GM21390 (cell line): ENCODE measurements at regions not wholly inside any gene's neighbourhood (a gene's known extent, or its start where the extent isn't known, plus 50 kb on each side); places are given as distances from the start of the nearest gene placed in this dataset.
"Not testable (repeated sequence)": the region's sequence is repeated elsewhere in the genome, so short reads cannot be mapped to it uniquely, and the experiment has no call there.

Source experiments
- ATAC-seq: cut with Tn5 transposase; IDR thresholded peaks from one replicate; pipeline ENCODE4 v1.9.1; 2021; ENCODE audit not compliant: unreplicated experiment

- no peak for ATAC-seq
Observed at GRCh38 chr2:128642316-128642715, 323.6 kb upstream of the HS6ST1 start.

DNA sequence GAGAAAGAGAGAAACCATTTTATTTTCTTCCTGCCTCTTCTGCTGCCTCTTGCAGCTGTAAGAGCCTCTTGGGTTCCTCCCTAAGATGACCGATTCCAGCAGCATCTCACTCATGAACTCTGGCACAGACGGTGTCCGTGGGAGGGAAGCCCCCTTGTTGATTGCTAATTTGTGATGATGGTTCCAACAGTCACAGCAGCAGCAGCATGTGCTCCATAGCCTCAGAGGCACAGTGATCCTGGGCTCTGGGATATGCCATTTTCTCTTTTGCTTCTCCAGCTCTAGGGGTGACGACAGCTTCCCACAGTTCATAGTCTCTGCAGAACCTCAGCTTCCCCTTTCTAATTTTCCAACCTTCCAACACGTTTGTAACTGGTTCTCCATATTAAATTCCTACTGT is 324.2 kb upstream of the HS6ST1 start:
- no peak for ATAC-seq

DNA sequence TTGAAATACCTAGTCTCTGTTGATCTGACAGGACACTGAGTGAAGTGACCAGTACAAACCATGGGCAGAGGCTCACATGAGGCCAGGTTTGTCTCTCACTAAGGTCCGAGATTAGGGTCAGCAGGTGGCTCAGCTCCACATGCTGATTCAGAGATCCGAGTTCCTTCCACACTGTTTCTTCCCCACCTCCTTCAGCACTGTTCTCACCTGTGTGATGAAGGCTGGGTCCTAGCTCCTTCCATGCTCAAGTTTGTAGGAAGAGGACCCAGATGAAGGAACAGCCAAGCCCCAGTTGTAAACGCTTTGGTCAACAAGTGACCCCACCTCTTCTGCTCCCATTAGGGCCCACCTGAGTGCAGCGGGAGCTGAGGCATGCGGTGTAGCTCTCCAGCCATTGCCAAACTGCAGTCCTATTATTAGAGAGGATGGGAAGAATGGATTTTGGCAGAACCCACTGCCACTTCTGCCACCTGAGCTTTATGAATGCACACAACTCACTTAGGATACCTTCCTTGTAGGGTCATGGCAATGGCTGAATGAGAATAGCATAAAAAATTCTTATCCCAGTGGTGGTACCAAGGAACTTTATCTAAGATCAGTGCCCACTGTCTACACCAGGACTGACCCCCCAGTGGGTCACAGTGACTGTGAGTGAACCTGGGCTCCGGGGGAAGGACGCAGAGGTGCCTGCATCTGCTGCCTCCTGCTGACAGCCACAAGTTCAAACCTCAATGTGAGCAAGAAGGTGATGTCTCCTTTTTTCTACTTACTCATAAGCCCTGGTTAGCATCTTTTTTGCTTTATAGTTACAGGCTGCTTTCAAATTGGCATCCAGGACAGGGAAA is 324.8 kb upstream of the HS6ST1 start:
- ATAC-seq = no peak

DNA sequence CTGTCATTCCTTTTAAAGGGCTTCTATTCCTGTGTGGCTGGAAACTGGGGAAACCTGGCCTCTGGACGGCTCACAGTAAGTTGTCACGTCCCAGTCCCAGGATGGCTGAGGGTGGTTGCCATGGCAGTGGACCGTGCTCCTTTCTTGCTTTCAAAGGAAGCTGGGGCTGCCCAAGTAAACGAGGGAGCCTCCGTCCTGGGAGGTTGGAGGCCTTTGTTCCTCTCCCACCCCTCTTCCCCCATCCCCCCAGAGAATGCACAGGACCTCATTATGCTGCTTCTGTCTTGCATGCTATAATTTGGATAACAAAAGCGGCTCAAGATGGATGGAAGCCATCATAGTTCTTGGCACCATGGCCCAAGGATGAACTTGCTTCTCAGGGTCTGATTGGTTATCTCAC is 325.5 kb upstream of the HS6ST1 start:
- no peak for ATAC-seq

- ATAC-seq = no peak
Observed at GRCh38 chr2:128644718-128645256, 326.1 kb upstream of the HS6ST1 start.

- ATAC-seq = no peak
Observed at GRCh38 chr2:128645631-128646030, 327.0 kb upstream of the HS6ST1 start.

DNA sequence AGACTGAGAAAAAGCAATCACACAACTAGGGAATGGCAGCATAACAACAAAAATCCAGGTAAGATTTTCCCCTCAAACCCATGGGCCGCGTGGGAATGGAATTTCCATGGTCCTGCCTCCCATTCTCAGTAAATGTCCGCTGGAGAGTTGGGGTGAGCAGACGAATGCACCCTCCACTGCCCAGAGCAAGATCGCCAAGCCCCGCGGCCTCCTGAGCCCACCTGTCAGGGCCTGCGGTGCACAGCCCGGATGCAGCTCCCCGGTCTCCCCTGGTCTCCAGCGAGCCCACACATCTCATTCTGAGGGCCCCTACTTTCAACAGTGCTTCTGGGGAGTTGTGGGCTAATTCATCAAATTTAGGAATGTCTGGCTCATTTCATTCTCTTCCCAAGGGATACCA is 327.4 kb upstream of the HS6ST1 start:
- no peak for ATAC-seq

DNA sequence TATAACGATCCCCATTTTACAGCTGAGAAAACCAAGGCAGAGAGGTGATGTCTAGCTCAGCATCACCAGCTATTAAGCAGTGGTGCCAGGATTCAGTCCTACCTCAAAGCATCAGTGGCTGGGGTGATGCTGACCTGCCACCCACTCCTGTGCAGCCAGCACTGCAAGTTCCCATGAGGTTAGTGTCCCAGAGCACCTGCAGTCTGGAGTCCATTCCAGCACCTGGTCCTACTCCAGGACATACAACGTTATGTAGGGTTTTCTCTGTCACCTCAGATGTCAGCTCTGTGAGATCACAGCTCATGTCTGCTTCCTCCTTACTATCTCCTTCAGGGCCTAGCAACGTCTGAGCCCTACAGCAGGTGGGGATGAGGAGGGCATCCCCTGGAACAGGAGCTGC is 328.0 kb upstream of the HS6ST1 start:
- no peak for ATAC-seq

DNA sequence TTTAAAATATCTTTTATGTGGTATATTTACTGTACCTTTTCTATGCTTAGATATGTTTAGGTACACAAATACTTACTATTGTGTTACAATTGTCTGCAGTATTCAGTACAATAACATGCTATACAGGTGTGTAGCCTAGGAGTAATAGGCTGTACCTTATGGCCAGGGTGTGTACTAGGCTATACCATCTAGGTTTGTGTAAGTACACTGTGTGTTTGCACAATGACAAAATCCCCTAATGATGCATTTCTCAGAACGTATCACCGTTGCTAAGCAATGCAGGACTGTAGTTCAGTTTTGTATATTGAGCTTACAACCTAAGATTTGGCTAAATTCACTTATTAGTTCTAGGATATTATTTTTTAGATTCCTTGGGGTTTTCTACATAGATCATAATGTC is 332.3 kb upstream of the HS6ST1 start:
- no peak for ATAC-seq

- no peak for ATAC-seq
Observed at GRCh38 chr2:128654408-128654807, 335.7 kb upstream of the HS6ST1 start.

DNA sequence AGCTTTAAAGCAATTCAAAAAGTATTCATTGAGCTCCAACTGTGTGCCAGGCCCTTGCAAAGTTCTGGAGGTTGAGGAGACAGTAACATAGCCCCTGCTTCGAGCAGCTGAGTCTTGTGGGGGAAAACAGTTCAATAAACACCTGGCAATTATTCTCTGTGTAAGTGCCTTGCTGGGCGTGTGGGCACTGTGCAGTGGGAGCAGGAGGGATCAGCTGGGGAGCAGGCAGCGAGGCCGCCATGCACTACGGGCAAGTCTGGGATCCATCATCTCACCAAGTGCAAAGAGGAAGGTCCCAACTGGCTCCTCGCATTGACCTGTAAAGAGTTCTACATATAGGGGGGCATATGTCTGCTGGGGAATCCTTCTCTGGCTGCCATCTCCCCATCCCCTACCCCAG is 342.2 kb upstream of the HS6ST1 start:
- ATAC-seq = no peak

- ATAC-seq = no peak
Observed at GRCh38 chr2:128661311-128661710, 342.6 kb upstream of the HS6ST1 start.

- no peak for ATAC-seq
Observed at GRCh38 chr2:128662051-128662471, 343.4 kb upstream of the HS6ST1 start.

DNA sequence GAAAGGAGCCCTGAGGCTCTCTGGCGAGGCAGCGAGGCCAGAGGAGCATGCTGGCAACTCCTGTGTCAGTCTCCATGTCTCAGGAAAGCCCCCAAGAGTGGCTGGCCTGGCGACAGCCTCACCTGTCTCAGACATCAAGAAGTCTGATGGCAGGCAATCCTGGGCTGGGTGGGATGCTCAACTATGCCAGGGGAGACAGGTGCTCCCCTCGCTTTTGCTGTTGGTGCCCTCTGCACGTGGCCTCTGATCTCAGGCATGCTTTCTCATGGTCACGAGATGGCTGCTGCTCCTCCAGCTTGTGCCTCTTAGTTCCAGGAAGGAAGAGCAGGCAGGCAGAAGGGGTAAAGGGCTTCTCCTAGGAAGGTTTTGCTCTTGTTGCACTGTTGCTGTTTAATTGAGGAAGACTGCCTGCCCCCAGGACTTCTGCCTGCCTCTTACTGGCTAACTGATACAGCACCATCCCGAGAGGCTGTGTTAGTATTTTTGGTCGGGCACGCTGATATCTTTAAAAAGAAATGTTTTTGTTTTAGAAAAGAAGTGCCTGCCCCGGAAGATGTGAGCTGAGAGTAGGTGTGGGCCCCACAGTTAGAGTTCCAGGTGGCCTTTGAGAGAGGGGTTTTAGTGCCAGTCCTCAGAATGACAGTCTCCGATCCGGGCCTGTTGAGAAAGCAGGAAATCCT is 344.8 kb upstream of the HS6ST1 start:
- no peak for ATAC-seq

DNA sequence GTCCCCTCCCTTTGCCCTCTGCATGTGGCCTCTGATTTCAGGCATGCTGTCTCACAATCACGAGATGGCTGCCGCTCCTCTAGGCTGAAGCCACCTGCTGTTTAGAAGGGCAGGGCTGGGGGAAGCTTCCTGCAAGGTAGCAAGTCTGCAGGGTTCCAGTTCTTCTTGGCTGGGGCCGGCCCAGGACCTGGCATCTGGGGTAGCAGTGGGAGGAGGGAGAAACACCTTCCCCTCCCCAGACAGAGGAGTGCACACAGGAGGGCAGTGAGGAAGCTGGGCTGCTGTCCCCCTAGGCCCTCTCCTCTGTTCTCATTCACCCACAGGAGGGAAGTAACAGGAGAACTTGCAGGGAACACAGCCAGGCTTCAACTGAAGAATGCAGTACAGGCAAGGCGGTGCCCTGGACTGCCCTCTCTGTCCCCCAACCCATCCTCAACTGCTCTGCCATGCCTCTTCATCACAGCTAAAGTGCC is 345.9 kb upstream of the HS6ST1 start:
- ATAC-seq = no peak

- no peak for ATAC-seq
Observed at GRCh38 chr2:128665113-128665512, 346.4 kb upstream of the HS6ST1 start.

GRCh38 chr2:128666596-128666995 is 347.9 kb upstream of the HS6ST1 start:
- no peak for ATAC-seq

DNA sequence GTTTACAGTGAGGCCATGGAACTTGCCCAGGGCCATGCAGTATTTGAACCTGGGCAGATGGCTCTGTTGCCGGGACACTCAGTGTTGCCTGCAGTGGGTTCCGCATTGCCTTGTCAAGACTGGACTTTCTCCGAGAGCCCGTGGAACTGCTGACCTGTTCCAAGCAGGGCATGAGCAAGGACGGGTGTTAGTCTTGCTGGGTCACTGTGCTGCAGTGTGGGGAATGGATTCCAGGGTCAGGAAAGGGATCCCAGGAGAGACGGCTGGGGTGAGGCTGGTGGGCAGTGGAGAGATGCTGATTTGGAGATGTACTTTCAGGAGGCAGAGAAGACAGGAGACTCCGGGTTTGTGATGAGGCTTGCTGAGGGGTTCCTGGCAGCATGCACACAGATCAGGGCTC is 348.7 kb upstream of the HS6ST1 start:
- no peak for ATAC-seq

DNA sequence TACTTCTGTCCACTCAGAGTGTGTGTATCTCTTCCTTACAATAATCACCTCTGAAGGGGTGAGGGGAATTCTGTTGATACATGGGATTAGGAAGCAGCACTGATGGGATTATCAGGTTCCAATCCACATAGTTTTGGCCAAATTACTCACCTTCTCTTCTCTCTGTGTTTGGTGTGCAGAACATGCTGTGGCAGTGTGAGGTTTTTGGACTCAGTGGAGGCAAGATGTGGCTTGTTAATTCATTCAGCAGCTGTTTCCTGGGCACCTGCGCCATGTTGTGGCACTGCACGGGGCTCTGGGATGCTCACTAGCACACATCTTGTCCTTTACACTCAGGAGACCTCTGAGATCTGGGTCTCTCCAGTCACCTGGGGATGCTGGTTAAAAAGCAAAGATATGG is 350.3 kb upstream of the HS6ST1 start:
- no peak for ATAC-seq

DNA sequence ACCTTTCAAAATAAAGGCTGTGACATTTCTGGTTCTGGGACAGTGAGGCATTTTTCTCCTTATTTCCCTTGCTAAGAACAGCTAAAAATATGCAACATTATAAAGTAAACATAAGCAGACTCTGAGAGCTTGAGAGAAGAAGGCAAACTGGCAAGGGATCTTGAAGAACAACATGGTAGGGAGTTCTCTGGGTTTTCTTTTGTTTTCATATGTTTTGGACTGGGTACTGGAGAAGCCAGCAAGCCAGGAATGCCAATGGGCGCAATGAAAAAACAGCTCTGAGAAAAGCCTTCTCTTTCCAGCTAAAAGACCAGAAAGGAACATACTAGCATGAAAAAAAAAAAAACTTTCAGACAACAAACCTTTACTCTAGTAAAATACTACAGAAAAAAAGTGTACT is 351.4 kb upstream of the HS6ST1 start:
- no peak for ATAC-seq

DNA sequence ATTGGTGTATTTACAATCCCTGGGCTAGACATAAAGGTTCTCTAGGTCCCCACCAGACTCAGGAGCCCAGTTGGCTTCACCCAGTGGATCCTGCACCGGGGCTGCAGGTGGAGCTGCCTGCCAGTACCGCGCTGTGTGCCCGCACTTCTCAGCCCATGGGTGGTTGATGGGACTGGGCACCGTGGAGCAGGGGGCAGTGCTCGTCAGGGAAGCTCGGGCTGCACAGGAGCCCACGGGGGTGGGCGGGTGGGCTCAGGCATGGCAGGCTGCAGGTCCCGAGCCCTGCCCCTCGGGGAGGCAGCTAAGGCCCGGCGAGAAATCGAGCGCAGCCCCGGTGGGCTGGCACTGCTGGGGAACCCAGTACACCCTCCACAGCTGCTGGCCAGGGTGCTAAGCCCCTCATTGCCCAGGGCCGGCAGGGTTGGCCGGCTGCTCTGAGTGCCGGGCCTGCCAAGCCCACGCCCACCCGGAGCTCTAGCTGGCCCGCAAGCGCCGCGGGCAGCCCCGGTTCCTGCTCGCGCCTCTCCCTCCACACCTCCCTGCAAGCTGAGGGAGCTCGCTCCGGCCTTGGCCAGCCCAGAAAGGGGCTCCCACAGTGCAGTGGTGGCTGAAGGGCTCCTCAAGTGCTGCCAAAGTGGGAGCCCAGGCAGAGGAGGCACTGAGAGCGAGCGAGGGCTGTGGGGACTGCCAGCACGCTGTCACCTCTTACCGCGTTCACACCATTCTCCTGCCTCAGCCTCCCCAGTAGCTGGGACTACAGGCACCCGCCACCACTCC is 353.5 kb upstream of the HS6ST1 start:
- ATAC-seq = not testable (repeated sequence)
